ENCODE measurements at regions not wholly inside any gene's neighbourhood (a gene's known extent, or its start where the extent isn't known, plus 50 kb on each side); places are given as distances from the start of the nearest gene placed in this dataset.

- no peak for DNase-seq
These were observed 859.3 kb upstream of the KLHL29 start for GRCh38 chr2:22525681-22526080.

- DNase-seq = no peak
These were observed 854.8 kb upstream of the KLHL29 start for GRCh38 chr2:22530131-22530530.

GRCh38 chr2:22536133-22536532 lies 848.8 kb upstream of the KLHL29 start:
- no peak for DNase-seq

GRCh38 chr2:22554453-22554852 lies 830.5 kb upstream of the KLHL29 start:
- DNase-seq = no peak

- DNase-seq = no peak
These were observed 827.6 kb upstream of the KLHL29 start for GRCh38 chr2:22557406-22557805.

- DNase-seq = no peak
These were observed 825.0 kb upstream of the KLHL29 start for GRCh38 chr2:22560021-22560420.

GRCh38 chr2:22579341-22579740 lies 805.6 kb upstream of the KLHL29 start:
- DNase-seq = no peak

GRCh38 chr2:22582107-22582506 lies 802.9 kb upstream of the KLHL29 start:
- DNase-seq = no peak

GRCh38 chr2:22596306-22596705 lies 788.7 kb upstream of the KLHL29 start:
- DNase-seq = no peak

GRCh38 chr2:22600156-22600555 lies 784.8 kb upstream of the KLHL29 start:
- no peak for DNase-seq

- no peak for DNase-seq
These were observed 784.0 kb upstream of the KLHL29 start for GRCh38 chr2:22600999-22601398.

GRCh38 chr2:22604136-22604535 lies 780.8 kb upstream of the KLHL29 start:
- no peak for DNase-seq

- DNase-seq = no peak
These were observed 768.9 kb upstream of the KLHL29 start for GRCh38 chr2:22616031-22616430.

- DNase-seq = no peak
These were observed 761.4 kb upstream of the KLHL29 start for GRCh38 chr2:22623620-22624019.

- DNase-seq = no peak
These were observed 758.4 kb upstream of the KLHL29 start for GRCh38 chr2:22626621-22627020.

GRCh38 chr2:22628221-22628620 lies 756.8 kb upstream of the KLHL29 start:
- no peak for DNase-seq

GRCh38 chr2:22628906-22629305 lies 756.1 kb upstream of the KLHL29 start:
- DNase-seq = no peak

GRCh38 chr2:22634167-22634566 lies 750.8 kb upstream of the KLHL29 start:
- DNase-seq = no peak

- DNase-seq = no peak
These were observed 728.6 kb upstream of the KLHL29 start for GRCh38 chr2:22656426-22656825.

- DNase-seq = no peak
These were observed 711.5 kb upstream of the KLHL29 start for GRCh38 chr2:22673529-22673928.

GRCh38 chr2:22683914-22684313 lies 701.1 kb upstream of the KLHL29 start:
- DNase-seq = no peak

GRCh38 chr2:22690096-22690495 lies 694.9 kb upstream of the KLHL29 start:
- DNase-seq = no peak

GRCh38 chr2:22691666-22692065 lies 693.3 kb upstream of the KLHL29 start:
- no peak for DNase-seq

GRCh38 chr2:22692746-22693145 lies 692.2 kb upstream of the KLHL29 start:
- no peak for DNase-seq

- DNase-seq = no peak
These were observed 690.7 kb upstream of the KLHL29 start for GRCh38 chr2:22694300-22694699.

GRCh38 chr2:22694856-22695255 lies 690.1 kb upstream of the KLHL29 start:
- DNase-seq = no peak
